ENCODE measurements at regions not wholly inside any gene's neighbourhood (a gene's known extent, or its start where the extent isn't known, plus 50 kb on each side); places are given as distances from the start of the nearest gene placed in this dataset.
"Not testable (repeated sequence)": the region's sequence is repeated elsewhere in the genome, so short reads cannot be mapped to it uniquely, and the experiment has no call there.

DNA sequence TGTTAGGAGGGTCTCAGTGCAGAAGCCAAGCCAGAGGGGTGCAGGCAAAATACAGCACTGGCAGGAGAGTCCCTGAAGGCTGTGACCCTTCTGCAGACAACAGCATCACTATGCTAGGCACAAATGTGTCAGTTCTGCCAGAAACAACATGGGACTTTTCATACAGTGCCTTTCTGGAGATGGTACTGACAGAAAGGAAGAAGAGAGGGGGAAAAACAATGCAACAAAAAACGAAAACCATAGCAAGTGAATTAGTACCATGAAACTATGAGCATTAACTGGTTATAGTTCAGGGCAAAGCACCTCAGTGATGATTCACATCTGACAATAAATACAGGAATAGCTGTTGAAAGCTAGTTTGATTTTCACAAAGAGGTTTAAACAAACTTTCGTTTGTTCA lies 140.8 kb upstream of the NBPF11 start:
- DNase-seq (ENCODE audit: low read depth) = no peak
- TF ChIP-seq, protein P1, sequence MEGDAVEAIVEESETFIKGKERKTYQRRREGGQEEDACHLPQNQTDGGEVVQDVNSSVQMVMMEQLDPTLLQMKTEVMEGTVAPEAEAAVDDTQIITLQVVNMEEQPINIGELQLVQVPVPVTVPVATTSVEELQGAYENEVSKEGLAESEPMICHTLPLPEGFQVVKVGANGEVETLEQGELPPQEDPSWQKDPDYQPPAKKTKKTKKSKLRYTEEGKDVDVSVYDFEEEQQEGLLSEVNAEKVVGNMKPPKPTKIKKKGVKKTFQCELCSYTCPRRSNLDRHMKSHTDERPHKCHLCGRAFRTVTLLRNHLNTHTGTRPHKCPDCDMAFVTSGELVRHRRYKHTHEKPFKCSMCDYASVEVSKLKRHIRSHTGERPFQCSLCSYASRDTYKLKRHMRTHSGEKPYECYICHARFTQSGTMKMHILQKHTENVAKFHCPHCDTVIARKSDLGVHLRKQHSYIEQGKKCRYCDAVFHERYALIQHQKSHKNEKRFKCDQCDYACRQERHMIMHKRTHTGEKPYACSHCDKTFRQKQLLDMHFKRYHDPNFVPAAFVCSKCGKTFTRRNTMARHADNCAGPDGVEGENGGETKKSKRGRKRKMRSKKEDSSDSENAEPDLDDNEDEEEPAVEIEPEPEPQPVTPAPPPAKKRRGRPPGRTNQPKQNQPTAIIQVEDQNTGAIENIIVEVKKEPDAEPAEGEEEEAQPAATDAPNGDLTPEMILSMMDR (IDR thresholded peaks at IDR 0.05; ENCODE audit: control insufficient read depth, insufficient read depth, low read depth, low read length, missing control alignments) = no peak
- H3K4me3 ChIP-seq (ENCODE audit: control insufficient read depth, low read depth, low read length) = no peak overlapping the region

DNA sequence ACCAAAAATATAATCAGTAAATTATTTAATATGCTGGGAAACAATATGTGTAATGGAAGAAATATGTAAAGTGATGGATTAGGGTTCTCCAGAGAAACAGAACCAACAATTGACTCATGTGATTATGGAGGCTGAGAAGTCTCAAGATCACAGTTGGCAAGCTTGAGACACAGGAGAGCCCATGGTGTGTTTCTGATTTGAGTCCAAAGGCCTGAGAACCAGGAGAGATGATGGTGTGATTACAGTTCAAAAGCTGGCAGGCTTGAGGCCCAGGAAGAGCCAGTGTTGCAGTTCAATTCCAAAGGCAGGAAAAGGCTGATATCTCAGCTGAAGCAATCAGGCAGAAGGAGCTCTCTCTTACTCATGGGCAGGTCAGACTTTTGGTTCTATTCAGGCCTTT lies 138.8 kb upstream of the NBPF11 start:
- no peak overlapping the region for H3K4me3 ChIP-seq (ENCODE audit: control insufficient read depth, low read depth, low read length)
- TF ChIP-seq, protein P1 (IDR thresholded peaks at IDR 0.05; ENCODE audit: control insufficient read depth, insufficient read depth, low read depth, low read length, missing control alignments) = no peak
- DNase-seq (ENCODE audit: low read depth) = no peak

DNA sequence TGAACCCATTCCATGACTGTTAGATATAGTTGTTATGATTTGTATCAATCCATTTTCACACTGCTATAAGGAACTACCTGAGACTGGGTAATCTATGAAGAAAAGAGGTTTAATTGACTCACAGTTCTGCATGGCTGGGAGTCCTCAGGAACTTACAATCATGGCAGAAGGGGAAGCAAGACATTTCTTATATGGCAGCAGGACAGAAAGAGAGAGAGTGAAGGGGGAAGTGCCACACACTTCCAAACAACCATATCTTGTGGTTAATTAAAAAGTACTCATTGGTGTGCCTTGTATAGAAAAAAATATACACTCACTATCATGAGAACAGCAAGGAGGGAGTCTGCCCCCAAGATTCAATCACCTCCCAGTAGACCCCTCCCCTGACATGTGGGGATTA lies 137.6 kb upstream of the NBPF11 start:
- TF ChIP-seq, protein P1 (IDR thresholded peaks at IDR 0.05; ENCODE audit: control insufficient read depth, insufficient read depth, low read depth, low read length, missing control alignments) = no peak
- no peak for DNase-seq (ENCODE audit: low read depth)

DNA sequence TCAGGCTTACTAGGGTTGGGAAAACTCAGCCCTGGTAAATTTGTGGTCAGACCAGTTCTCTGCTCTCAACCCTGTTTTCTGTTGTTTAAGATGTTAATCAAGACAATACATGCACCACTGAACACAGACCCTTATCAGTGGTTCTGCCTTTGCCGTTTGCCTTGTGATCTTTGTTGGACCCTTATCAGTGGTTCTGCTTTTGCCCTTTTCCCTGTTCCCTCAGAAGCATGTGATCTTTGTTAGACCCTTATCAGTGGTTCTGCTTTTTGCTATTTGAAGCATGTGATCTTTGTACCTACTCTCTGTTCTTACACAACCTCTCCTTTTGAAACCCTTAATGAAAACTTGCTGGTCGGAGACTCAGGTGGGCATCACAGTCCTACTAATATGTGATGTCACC lies 133.9 kb upstream of the NBPF11 start:
- not testable (repeated sequence) for DNase-seq (ENCODE audit: low read depth); H3K4me3 ChIP-seq (ENCODE audit: control insufficient read depth, low read depth, low read length)

More for the DNA sequence above, 137.6 kb upstream of the NBPF11 start:
- no peak overlapping the region for H3K4me3 ChIP-seq (ENCODE audit: control insufficient read depth, low read depth, low read length)

DNA sequence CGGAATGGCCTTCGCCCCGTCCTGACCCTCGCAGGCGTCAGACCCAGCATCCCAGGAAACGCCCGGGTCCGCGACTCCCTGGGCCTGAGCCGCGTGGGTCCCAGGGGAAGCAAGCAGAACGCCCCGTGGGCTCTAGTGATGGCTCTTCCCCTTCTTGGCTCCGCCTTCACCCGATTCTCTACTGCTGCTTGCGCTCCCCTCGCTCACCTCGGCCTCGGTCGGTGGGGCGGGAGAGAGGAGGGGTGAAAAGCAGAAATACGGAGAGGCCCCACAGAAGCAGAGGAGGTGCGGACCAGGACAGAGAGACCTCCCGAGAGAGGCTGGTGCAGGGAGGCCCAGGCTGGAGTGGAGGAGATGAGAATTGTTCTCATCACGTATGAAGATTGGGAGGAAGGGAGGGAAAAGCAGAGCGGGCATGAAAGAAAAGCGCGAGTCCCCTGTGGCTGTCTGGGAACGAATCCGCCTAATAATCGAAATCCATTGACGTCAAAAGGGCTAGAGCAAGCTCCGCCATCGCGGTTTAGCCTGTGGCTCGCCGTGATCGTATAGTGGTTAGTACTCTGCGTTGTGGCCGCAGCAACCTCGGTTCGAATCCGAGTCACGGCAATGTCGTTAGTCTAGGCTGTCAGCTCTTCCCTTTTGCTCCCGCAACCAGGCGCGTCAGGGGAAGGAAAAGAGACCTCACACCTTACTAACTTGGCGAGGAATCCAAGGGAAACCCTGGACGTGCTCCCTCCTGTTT lies 128.9 kb upstream of the NBPF11 start:
- H3K4me3 ChIP-seq (ENCODE audit: control insufficient read depth, low read depth, low read length) = peak overlapping the region; percentile 48
- not testable (repeated sequence) for DNase-seq (ENCODE audit: low read depth)

DNA sequence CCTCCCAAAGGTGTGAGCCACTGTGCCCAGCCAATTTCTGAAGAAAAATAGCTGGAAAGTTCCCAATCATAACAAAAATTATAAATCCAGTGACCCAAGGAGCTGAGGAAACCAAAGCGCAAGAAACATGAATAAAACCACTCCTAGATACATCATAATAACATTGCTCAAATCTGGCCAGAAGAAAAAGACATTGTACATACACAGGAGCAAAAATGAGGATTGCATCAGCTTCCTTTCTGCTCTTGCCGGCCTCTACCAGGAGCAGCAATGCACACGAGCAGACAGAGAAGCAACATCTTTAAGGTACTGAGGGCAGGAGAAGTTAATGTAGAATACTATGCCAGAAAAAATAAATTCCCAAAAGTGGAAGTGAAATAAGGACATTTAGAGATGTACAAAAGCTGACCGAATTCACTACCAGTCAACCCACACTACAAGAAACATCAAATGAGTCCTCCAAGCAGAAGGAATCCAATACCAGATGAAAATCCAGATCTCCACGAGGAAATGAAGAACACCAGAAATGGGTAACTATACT lies 127.0 kb upstream of the NBPF11 start:
- not testable (repeated sequence) for H3K4me3 ChIP-seq (ENCODE audit: control insufficient read depth, low read depth, low read length); DNase-seq (ENCODE audit: low read depth)

DNA sequence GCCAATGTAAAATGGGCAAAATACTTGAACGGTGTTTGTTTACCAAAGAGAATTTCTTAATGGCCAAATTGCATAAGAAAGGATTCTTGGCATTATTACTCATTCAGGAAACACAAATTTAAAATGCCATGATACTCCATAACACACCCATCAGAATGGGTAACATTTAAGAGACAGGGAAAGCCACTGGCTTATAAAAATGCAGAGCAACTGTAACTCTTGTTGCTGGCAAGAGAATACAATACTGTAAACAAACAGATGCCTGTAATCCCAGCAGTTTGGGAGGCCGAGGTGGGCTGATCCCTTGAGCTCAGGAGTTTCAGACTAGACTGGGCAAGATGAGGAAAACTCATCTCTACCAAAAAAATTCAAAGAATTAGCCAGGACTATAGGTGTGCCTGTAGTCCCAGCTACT lies 125.8 kb upstream of the NBPF11 start:
- not testable (repeated sequence) for H3K4me3 ChIP-seq (ENCODE audit: control insufficient read depth, low read depth, low read length)
- peak; percentile 11 for DNase-seq (ENCODE audit: low read depth)

DNA sequence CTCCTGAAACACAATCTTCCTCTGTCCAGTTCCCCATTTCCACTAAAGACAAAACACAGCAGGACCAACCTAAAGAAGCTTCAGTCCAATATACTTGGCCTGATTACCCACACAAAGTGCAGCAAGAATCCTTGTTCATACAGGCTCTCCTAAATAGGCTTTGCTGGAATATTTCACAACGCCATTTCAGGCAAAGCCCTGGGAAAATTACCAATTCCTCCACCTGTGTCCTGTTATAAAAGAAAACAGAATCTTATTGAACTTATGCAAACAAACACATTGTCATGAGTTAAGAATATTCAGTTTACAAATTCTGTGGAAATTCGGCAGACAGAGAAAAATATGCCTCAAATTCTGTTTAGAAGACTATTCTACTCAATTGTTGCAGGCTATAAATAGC lies 115.0 kb upstream of the NBPF11 start:
- DNase-seq (ENCODE audit: low read depth); H3K4me3 ChIP-seq (ENCODE audit: control insufficient read depth, low read depth, low read length): not testable (repeated sequence)

DNA sequence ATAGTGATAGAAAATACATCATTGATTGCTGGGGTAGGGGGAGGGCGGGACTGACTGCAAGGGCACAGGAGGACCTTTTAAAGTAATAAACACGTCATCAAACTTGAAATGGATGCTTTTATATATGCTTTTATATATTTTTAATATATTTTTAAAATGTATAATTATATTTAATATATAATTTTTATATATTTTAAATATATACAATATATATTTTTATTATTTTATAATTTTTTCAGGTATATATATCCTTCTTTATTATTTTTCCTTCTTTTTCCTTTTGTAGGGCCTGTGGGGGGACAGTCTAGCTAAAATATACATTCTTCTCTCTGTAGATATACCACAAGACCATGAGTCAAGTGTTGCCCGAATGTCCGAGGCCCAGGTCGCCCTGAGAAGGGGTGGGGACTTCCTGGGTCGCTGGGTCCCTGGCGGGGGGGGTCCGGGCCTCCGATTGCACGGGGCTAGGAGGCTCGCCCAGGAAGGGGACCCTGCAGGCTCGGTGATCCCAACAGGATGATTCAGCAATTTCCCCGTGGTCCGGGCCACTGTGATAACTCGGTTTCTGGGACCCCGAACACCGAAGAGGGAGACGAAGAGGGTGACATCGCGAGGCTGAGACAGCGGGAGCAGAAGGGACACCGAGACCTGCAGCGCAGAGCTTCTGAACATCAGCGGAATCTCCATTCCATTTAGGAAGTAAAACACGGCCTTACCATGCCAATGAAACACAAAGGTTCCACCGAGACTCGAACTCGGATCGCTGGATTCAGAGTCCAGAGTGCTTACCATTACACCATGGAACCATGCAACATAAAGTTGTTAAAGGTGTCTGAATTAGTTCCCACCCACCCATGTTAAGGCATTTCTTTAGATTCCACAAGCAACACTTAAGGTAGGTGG lies 112.5 kb upstream of the NBPF11 start:
- no peak overlapping the region for H3K4me3 ChIP-seq (ENCODE audit: control insufficient read depth, low read depth, low read length)
- TF ChIP-seq, protein P1 (IDR thresholded peaks at IDR 0.05; ENCODE audit: control insufficient read depth, insufficient read depth, low read depth, low read length, missing control alignments) = no peak
- DNase-seq (ENCODE audit: low read depth) = no peak

Data from AG09309 (cell line).